Cardiac fibroblast (primary cell): ENCODE measurements at regions not wholly inside any gene's neighbourhood (a gene's known extent, or its start where the extent isn't known, plus 50 kb on each side); places are given as distances from the start of the nearest gene placed in this dataset.
"Not testable (repeated sequence)": the region's sequence is repeated elsewhere in the genome, so short reads cannot be mapped to it uniquely, and the experiment has no call there.

ENCODE experiments used
- DNase-seq, 2 donors: peaks; one replicate each; pipeline versions ENCODE4 v3.0.0 to v3.0.0-alpha.2; 2010; ENCODE audit warnings: low read depth in 2 of 2
- H3K4me3 ChIP-seq, 2 donors: replicated peaks in 1 of 2; 1 replicate in 1 of 2; 2 replicates in 1 of 2; pipeline ENCODE4 v1.5.1; 2011; ENCODE audit warnings: low read depth in 2 of 2, low read length in 2 of 2, mild to moderate bottlenecking in 2 of 2, moderate library complexity in 1 of 2
- CTCF ChIP-seq: IDR thresholded peaks from one replicate; pipeline ENCODE4 v1.5.1; 2011; ENCODE audit warnings: low read depth, mild to moderate bottlenecking, low read length, inconsistent platforms

- TF ChIP-seq CTCF: no peak
- H3K4me3 ChIP-seq: no peak overlapping the region
- no peak for DNase-seq
Measured at GRCh38 chr22:46031066-46031465, 54.1 kb upstream of the WNT7B start.

GRCh38 chr22:46031557-46031956 is 54.6 kb upstream of the WNT7B start:
- no peak for DNase-seq
- TF ChIP-seq CTCF: no peak
- no peak overlapping the region for H3K4me3 ChIP-seq

DNA sequence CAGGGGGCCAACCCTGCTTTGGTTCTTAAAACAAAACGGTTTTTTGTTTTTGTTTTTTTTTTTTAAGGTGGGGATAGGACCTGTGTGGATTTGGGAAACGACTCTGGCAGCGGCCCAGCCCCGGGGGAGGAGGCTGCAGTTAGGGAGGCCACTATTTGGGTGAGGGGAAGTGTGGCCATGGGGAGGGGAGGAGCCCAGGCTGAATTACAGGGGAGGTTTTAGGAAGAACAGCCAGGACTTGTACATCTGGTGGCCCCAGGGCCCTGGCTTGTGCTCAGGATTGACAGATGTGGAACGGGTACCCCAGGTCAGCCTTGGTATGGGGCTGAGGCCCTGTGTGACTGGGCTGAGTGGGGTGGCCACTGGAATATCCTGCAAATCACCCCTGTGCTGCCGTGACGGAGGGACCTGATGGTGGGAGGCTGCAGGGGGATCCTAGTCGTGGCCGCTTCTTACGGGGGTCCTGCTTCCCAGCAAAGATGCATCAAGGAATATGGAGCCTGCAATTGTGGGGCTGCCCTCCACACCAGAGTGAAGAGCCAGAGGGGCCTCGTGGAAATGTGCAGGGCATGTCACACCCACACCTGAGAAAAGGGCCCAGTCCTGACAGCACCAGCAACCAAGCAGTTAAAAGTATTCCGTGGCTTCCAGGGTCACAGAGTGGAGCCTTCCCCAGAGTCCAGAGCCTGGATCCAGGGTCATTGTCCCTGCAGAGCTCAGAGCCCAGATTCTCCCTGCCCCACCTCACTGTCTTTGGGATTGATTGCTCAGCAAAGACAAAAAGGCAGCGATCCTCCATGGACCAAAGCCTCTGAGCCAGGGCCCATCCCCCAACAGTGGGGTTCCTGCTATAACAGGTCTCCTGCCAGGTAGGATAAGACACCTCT is 55.2 kb upstream of the WNT7B start:
- no peak for DNase-seq
- H3K4me3 ChIP-seq: no peak overlapping the region
- TF ChIP-seq CTCF: no peak

DNA sequence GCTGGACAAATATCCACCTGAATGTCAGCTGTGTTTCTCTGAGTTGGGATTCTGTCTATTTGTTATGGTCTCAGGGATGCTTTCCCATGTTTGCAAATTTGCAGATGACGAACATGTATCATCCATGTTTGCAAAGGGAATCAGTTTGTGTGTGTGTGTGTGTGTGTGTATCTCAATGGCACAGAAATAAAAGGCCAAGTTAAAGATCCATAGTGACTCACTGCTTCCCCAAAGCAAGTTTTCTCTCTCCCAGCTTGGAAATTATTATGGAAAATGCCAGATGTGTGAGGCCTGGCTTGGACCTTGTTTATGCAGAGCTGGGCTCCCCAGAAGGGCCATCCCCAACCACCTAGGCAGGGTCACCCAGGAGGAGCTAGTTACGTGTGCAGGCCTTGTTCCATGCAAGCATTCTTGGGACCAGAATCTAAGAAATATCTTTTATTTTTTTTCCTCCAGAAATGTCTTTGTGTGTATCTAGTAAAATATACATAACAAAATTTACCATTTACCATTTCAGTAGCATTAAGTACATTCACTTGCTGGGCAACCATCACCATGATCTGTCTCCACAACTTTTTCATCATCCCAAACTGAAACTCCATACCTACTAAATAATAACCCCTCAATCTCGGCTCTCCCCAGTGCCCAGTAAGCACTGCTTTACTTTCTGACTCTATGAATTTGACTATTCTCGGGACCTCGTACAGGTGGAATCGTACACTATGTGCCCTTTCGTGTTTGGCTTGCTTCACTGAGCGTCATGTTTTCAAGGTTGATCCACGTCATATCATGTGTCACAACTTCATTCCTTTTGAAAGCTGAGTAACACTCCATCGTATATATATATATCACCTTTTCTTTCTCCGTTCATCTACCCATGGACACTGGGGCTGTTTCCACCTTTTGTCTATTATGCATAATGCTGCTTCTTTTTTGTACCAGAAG is 56.6 kb upstream of the WNT7B start:
- TF ChIP-seq CTCF: no peak
- no peak overlapping the region for H3K4me3 ChIP-seq
- DNase-seq: no peak

DNA sequence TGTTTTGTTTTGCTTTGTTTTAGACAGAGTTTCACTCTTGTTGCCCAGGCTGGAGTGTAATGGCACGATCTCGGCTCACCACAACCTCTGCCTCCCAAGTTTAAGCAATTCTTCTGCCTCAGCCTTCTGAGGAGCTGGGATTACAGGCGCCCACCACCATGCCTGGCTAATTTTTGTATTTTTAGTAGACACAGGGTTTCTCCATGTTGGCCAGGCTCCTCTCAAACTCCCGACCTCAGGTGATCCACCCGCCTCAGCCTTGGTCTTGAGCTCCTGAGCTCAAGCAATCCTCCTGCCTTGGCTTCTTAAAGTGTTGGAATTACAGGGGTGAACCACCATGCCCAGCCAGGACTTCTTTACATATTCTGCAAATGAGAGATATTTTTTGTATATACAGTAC is 57.5 kb upstream of the WNT7B start:
- H3K4me3 ChIP-seq: not testable (repeated sequence)

DNA sequence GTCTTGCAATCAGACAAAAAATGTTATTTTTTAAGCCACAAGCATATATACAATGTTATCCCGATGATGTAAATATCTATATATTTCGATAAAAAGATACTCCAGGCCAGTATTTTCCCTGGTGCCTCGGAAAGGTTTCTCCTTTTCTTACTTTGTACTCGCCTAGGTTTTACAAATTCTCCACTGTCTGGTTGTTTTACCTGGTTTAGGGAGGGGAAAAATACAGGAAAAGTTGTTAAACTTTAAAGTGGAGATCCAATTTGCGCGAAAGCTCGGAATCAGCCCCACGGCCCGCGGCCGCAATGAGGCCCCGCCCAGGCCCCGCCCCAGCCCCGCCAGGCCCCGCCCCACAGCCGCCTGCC is 58.4 kb upstream of the WNT7B start:
- no peak for DNase-seq
- TF ChIP-seq CTCF: no peak
- peak overlapping the region; percentile 35 to 52 for H3K4me3 ChIP-seq

More for the DNA sequence above, 57.5 kb upstream of the WNT7B start:
- not testable (repeated sequence) for DNase-seq
